Loucy (cell line): ENCODE measurements at regions not wholly inside any gene's neighbourhood (a gene's known extent, or its start where the extent isn't known, plus 50 kb on each side); places are given as distances from the start of the nearest gene placed in this dataset.

Experiments used
- EZH2phosphoT487 ChIP-seq: fragments of 200-600 bp; IDR thresholded peaks from 2 replicates; pipeline ENCODE4 v1.6.1; 2018; ENCODE audit warnings: antibody characterized with exemption, mild to moderate bottlenecking, moderate library complexity, borderline replicate concordance
- TF ChIP-seq, protein P1 (sequence below): fragments of 200-600 bp; sonication (generic); conservative IDR thresholded peaks from 2 replicates; pipeline ENCODE4 v1.5.1; 2014; ENCODE audit warnings: mild to moderate bottlenecking, antibody characterized with exemption, low read length

DNA sequence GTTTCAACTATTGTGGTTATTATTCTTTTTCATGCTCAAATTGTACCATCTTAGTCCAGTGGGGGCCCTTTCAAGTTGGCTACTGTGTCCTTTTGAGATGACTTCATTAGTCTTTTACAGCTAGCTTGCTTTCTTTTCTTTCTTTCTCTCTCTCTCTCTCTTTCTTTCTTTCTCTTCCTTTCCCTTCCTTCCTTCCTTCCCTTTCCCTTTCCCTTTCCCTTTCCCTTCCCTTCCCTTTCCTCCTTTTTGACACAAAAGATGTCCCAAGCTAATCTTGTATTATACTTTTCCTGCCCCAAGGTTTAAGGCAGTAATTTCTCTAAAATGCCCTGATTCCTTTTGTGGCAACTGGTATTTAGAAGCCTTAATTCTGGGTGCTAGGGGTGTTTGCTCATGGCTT, 213.0 kb upstream of the TBC1D5 start:
- TF ChIP-seq, protein P1, sequence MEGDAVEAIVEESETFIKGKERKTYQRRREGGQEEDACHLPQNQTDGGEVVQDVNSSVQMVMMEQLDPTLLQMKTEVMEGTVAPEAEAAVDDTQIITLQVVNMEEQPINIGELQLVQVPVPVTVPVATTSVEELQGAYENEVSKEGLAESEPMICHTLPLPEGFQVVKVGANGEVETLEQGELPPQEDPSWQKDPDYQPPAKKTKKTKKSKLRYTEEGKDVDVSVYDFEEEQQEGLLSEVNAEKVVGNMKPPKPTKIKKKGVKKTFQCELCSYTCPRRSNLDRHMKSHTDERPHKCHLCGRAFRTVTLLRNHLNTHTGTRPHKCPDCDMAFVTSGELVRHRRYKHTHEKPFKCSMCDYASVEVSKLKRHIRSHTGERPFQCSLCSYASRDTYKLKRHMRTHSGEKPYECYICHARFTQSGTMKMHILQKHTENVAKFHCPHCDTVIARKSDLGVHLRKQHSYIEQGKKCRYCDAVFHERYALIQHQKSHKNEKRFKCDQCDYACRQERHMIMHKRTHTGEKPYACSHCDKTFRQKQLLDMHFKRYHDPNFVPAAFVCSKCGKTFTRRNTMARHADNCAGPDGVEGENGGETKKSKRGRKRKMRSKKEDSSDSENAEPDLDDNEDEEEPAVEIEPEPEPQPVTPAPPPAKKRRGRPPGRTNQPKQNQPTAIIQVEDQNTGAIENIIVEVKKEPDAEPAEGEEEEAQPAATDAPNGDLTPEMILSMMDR: no peak
- no peak for TF ChIP-seq EZH2phosphoT487
